C4-2B (cell line): ENCODE measurements at regions not wholly inside any gene's neighbourhood (a gene's known extent, or its start where the extent isn't known, plus 50 kb on each side); places are given as distances from the start of the nearest gene placed in this dataset.
"Not testable (repeated sequence)": the region's sequence is repeated elsewhere in the genome, so short reads cannot be mapped to it uniquely, and the experiment has no call there.

Experiments used
- H3K27ac ChIP-seq: fragments of 450-650 bp; 2 replicates; pipeline ENCODE4 v1.5.1; 2017
- ZFX ChIP-seq: fragments of 450-650 bp; IDR thresholded peaks from 2 replicates; pipeline ENCODE4 v1.6.1; 2017
- TF ChIP-seq, protein P1 (sequence below): fragments of 450-650 bp; conservative IDR thresholded peaks from 2 replicates; pipeline ENCODE4 v1.5.1; 2017; ENCODE audit warnings: mild to moderate bottlenecking

DNA sequence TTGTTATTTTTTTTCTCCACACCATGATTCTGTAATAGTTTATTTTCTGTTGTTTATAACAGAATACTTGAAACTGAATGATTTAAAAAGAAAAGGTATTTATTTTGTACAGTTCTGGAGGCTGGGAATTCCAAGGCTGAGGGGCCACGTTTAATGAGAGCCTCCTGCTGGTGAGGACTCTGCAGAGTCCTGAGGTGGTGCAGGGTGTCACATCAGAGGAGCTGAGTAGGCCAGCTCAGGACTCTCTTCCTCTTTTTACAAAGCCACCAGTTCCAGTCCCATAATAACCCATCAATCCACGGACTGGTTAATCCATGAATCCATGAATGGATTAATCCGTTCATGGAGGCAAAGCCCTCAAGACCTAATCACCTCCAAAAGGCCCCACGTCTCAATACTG lies 71.6 kb downstream of the TFAP2A start:
- no peak overlapping the region for H3K27ac ChIP-seq
- TF ChIP-seq, protein P1, sequence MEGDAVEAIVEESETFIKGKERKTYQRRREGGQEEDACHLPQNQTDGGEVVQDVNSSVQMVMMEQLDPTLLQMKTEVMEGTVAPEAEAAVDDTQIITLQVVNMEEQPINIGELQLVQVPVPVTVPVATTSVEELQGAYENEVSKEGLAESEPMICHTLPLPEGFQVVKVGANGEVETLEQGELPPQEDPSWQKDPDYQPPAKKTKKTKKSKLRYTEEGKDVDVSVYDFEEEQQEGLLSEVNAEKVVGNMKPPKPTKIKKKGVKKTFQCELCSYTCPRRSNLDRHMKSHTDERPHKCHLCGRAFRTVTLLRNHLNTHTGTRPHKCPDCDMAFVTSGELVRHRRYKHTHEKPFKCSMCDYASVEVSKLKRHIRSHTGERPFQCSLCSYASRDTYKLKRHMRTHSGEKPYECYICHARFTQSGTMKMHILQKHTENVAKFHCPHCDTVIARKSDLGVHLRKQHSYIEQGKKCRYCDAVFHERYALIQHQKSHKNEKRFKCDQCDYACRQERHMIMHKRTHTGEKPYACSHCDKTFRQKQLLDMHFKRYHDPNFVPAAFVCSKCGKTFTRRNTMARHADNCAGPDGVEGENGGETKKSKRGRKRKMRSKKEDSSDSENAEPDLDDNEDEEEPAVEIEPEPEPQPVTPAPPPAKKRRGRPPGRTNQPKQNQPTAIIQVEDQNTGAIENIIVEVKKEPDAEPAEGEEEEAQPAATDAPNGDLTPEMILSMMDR = no peak
- no peak for TF ChIP-seq ZFX

DNA sequence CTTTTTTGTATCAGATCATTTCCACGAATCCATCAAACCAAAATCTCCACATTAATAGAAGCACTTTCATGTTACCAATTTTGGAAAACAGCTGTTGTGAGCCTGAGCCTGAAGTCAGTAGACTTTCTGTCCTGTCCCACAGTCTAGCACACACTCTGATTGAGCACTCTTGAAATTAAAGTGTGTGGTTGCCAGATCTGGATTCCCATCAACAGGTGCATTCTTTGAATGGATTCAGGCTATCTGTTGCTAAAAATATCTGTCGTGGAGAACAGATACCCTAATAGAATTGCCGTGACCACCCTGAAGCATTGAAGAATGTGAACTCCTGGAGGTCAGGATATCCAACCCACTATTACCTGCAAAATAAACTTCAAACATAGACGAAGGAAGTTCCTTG lies 73.3 kb downstream of the TFAP2A start:
- TF ChIP-seq ZFX = no peak
- TF ChIP-seq, protein P1 = no peak
- H3K27ac ChIP-seq = no peak overlapping the region

DNA sequence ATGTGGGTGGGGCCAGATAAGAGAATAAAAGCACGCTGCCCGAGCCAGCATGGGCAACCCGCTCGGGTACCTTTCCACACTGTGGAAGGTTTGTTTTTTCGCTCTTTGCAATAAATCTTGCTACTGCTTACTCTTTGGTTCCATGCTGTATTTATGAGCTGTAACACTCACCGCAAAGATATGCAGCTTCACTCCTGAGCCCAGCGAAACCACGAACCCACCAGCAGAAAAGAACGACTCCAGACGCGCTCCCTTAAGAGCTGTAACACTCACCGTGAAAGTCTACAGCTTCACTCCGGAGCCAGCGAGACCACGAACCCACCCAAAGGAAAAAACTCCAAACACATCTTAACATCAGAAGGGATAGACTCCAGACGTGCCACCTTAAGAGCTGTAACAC lies 76.7 kb downstream of the TFAP2A start:
- TF ChIP-seq, protein P1 = no peak
- TF ChIP-seq ZFX = no peak
- no peak overlapping the region for H3K27ac ChIP-seq

DNA sequence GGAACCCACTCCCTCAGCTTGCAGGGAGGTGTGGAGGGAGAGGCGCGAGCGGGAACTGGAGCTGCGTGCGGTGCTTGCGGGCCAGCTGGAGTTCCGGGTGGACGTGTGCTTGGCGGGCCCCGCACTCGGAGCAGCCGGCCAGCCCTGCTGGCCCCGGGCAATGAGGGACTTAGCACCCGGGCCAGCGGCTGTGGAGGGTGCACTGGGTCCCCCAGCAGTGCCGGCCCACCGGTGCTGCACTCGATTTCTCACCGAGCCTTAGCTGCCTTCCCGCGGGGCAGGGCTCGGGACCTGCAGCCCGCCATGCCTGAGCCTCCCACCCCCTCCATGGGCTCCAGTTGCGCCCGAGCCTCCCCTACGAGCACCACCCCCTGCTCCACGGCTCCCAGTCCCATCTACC lies 77.5 kb downstream of the TFAP2A start:
- not testable (repeated sequence) for H3K27ac ChIP-seq

DNA sequence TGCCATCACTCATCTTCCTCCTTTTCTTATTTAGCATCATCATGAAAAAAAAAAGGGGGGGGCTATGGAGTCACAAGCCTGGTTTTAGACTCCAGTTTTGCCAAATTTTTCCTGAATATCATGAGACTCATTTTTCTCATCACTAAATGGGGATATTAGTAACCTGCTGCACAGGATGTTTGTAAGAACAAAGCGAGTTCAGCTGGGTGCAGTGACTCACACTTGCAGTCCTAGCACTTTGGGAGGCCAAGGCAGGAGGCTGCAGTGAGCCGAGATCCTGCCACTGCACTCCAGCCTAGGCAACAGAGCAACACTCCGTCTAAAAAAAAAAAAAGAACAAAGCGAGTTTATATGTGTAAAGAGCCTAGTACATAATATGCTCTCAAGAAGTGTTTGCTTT lies 82.8 kb downstream of the TFAP2A start:
- no peak overlapping the region for H3K27ac ChIP-seq
- TF ChIP-seq, protein P1 = no peak
- no peak for TF ChIP-seq ZFX

DNA sequence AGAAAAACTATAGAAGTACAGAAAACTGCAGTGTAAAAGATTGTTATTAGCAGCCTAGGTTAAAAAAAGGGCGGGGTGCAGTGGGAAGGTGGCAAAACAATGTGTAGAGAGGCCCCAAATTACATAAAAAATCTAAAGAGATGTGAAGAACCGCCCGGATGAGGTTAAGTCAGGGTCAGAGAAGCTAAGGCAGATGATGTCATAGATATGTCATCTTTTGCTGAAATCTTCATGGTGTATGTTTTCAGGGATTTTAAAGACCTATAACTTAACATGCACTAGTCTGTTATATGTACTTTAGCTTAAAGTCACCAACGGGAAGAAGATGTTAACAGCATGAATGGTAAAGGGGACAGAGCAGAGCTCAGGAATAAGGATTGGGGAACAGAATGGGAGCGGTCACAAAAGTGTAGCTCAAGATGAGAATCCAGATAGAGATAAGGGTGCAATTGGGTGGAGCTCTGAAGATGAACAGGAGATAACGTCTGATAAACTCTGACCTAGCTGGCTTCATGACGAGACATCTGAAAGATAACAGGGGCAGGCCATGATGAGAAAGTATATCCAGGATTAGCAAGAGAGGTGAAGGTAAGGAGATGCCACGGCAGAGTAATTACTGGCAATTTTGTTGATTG lies 83.4 kb downstream of the TFAP2A start:
- TF ChIP-seq, protein P1 = no peak
- TF ChIP-seq ZFX = no peak
- no peak overlapping the region for H3K27ac ChIP-seq

DNA sequence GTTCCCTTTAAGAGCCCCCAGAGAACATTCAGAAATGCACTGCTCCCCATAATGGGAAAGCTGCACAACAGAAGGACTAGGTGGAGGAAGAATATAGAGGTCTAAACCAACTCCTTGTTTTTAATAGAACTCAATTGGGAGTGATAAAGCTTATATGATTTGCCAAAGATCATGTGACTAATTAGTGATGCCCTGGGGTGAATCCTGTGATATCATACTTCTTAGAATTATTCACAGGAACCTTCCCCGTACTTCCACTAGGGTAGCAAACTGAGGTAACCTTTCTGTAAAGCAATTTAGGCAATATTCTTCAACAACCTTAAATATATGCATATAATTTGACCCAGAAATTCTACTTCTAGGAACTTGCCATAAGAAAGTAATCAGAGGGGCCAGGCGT lies 84.4 kb downstream of the TFAP2A start:
- H3K27ac ChIP-seq = no peak overlapping the region
- TF ChIP-seq, protein P1 = no peak
- no peak for TF ChIP-seq ZFX

DNA sequence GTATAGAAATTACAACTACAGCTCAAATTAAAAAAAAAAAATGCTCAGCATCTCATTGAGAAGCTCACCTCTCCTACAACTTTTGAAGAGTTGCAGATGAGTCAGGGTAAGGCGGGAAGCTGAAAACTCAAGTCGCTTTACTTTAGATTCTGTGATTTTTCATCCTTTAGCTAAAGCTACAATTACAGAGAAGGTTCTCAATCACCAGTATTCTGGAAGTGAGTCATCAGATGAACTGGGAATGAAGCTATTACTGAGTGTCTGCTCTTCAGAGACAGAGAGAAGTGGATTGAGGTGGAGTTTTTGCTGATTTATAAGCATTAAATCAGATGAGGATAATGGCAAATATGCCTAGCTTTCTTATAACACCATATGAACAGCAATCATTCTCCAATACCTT lies 91.9 kb downstream of the TFAP2A start:
- no peak for TF ChIP-seq ZFX
- TF ChIP-seq, protein P1 = no peak
- no peak overlapping the region for H3K27ac ChIP-seq
